Activated T-helper 17 cell treated with anti-CD3 and anti-CD28 coated beads, Interleukin-2, amount 50 U/mL, for 72 hours (primary cell): ENCODE measurements at regions not wholly inside any gene's neighbourhood (a gene's known extent, or its start where the extent isn't known, plus 50 kb on each side); places are given as distances from the start of the nearest gene placed in this dataset.
"Not testable (repeated sequence)": the region's sequence is repeated elsewhere in the genome, so short reads cannot be mapped to it uniquely, and the experiment has no call there.

Experiments
- ATAC-seq: fragments of 150-1000 bp; cut with Tn5 transposase; replicated peaks from 2 replicates; pipeline ENCODE4 v1.10.0; 2021; ENCODE audit warnings: mild to moderate bottlenecking, moderate library complexity
- H3K27ac Mint-ChIP-seq: one replicate; pipeline ENCODE4 v1.8.0; 2022; ENCODE audit warnings: mixed read lengths
- H3K27me3 Mint-ChIP-seq: one replicate; pipeline ENCODE4 v1.8.0; 2022; ENCODE audit warnings: mixed read lengths
- H3K36me3 Mint-ChIP-seq: one replicate; pipeline ENCODE4 v1.8.0; 2022; ENCODE audit warnings: low read depth, mild to moderate bottlenecking, mixed read lengths
- H3K4me1 Mint-ChIP-seq: one replicate; pipeline ENCODE4 v1.8.0; 2022; ENCODE audit warnings: mixed read lengths
- H3K4me3 Mint-ChIP-seq: one replicate; pipeline ENCODE4 v1.8.0; 2022; ENCODE audit warnings: mild to moderate bottlenecking, mixed read lengths
- H3K9me3 Mint-ChIP-seq: one replicate; pipeline ENCODE4 v1.8.0; 2022; ENCODE audit warnings: mixed read lengths

DNA sequence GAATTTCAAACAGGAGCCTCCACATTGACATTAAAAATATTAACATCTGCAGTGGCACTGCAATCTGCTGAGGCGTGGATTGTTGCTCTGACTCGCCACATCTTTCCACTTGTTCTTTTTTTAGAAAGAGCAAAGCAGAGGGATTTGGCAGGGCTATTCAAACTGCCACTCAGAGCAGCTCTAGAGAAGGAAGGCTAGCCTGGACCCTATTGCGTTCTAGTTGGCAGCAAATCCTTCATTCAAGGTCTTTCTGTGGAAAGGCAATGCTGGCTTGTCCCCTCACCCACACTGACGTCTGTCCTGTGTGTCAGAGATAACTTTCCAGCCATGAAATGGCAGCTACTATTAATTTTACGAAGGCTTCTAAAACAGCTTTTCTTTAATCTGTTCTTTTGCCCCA is 483.2 kb upstream of the SGO1 start:
- Mint-ChIP-seq H3K27me3 (no peaks in the 10 kb centered on the region), H3K4me1 (no peaks in the 10 kb centered on the region), H3K36me3 (no peaks in the 10 kb centered on the region), H3K27ac (no peak overlapping the region), H3K9me3 (peaks cover 9% of the 10 kb centered on the region), H3K4me3 (no peak overlapping the region)
- no peak for ATAC-seq

- Mint-ChIP-seq H3K4me3 (no peak overlapping the region), H3K4me1 (no peaks in the 10 kb centered on the region), H3K36me3 (no peaks in the 10 kb centered on the region), H3K27ac (no peak overlapping the region), H3K27me3 (no peaks in the 10 kb centered on the region), H3K9me3 (peaks cover 6% of the 10 kb centered on the region)
- no peak for ATAC-seq
Measured at GRCh38 chr3:20668411-20668810, 482.4 kb upstream of the SGO1 start.

DNA sequence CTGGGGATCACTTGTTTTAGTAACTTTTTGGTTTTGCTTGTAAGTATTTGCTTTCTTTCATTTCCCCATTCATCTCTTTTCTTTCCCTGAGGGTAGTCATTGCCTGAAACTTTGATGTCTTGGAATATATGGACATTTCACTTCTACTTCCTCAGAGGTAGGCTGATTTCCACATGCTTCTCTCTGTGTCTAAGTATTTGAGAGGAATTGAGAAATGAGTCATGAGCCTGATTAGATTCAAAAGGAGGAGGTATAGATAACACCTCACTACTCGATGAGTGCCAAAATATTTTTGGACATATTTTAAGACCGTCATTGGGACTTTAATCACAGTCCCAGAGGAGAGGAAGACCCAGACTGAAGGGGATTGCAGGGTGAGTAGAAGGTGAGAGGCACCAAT is 480.1 kb upstream of the SGO1 start:
- no peak for ATAC-seq
- no peak overlapping the region for H3K4me3 Mint-ChIP-seq
- H3K27ac Mint-ChIP-seq: no peak overlapping the region
- H3K9me3 Mint-ChIP-seq: peaks cover 6% of the 10 kb centered on the region
- no peaks in the 10 kb centered on the region for H3K36me3 Mint-ChIP-seq
- H3K4me1 Mint-ChIP-seq: no peaks in the 10 kb centered on the region
- no peaks in the 10 kb centered on the region for H3K27me3 Mint-ChIP-seq

DNA sequence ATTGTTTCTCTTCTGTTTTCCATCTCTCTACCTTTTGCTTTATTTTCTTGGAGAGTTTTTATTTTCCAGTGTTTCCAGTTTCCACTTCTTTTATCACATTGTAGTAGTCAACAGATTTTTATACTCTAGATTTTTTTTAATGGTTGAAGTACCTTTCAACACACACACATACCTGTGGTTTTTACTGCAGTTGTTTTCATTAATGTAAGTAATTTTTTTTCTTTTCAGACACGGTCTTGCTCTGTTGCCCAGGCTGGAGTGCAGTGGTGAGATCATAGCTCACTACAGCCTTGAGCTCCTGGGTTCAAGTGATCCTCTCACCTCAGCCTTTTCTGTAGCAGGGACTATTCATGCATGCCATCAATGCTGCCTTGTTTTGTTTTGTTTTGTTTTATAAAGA is 472.5 kb upstream of the SGO1 start:
- Mint-ChIP-seq H3K4me1 (no peaks in the 10 kb centered on the region), H3K36me3 (no peaks in the 10 kb centered on the region), H3K4me3 (no peak overlapping the region), H3K27me3 (no peaks in the 10 kb centered on the region), H3K27ac (no peak overlapping the region), H3K9me3 (peaks cover 8% of the 10 kb centered on the region)
- no peak for ATAC-seq

DNA sequence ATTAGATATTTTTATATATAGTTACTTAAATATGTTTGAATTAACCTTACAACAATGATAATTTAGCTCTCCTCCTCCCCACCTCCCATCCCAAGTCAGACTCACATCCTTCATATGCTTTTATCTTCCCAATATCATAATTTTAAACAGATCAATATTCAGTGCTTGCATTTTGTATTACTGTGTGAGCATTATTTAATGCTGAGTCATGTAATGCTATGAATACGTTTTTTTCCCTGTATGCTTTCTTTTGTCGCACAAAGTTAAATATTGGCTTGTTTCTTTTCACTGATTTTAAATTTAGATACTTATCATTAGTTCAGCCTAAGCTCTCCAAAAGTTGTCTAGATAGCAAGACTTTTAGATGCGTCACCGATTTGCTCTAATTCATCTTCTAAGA is 471.6 kb upstream of the SGO1 start:
- Mint-ChIP-seq H3K27ac (no peak overlapping the region), H3K9me3 (peaks cover 8% of the 10 kb centered on the region), H3K36me3 (no peaks in the 10 kb centered on the region), H3K27me3 (no peaks in the 10 kb centered on the region), H3K4me1 (no peaks in the 10 kb centered on the region), H3K4me3 (no peak overlapping the region)
- ATAC-seq: no peak

DNA sequence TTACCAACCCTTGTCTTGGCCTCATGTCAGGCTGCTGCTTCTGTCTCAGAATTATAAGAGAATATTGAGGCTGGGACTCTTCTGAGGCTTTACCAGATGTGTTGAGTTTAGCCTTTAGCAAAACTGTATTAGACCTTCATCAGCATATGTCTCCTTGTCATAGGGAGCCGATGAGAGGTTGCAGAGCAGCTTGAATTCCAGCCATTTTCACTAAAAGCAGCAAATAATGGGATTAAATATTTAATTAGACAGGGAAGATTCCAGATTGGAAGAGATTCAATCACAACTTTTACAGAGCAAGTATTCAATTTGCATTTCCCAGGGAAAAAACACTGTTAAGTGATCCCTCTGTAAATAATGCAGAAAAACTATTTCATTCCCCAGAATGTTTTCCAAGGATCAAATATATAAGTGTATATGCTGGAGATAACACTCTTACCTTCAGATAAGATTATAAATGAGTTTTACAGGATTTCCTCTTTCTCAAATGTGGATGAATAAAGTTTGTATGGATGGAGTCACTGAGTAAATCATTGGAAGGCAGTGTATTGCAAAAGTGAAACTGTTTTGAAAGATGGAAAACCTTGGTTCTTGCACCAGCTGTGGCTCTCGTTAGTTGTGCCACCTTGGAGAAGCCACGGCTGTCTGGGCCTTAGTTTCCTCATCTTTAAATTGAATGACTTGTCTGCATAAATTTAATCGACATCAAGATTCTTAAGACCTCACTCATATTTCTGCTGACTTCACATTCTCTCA is 466.4 kb upstream of the SGO1 start:
- Mint-ChIP-seq H3K4me3 (no peak overlapping the region), H3K9me3 (peaks cover 7% of the 10 kb centered on the region), H3K27ac (no peak overlapping the region), H3K36me3 (no peaks in the 10 kb centered on the region), H3K4me1 (no peaks in the 10 kb centered on the region), H3K27me3 (no peaks in the 10 kb centered on the region)
- no peak for ATAC-seq

- no peak overlapping the region for H3K27ac Mint-ChIP-seq
- no peaks in the 10 kb centered on the region for H3K4me1 Mint-ChIP-seq
- no peak overlapping the region for H3K4me3 Mint-ChIP-seq
- no peaks in the 10 kb centered on the region for H3K27me3 Mint-ChIP-seq
- no peaks in the 10 kb centered on the region for H3K36me3 Mint-ChIP-seq
- ATAC-seq: no peak
- H3K9me3 Mint-ChIP-seq: peaks cover 7% of the 10 kb centered on the region
Measured at GRCh38 chr3:20648921-20649381, 462.9 kb upstream of the SGO1 start.

GRCh38 chr3:20648294-20648693 is 462.3 kb upstream of the SGO1 start:
- Mint-ChIP-seq H3K27ac (no peak overlapping the region), H3K4me3 (no peak overlapping the region), H3K4me1 (no peaks in the 10 kb centered on the region), H3K36me3 (no peaks in the 10 kb centered on the region), H3K27me3 (no peaks in the 10 kb centered on the region), H3K9me3 (peaks cover 7% of the 10 kb centered on the region)
- no peak for ATAC-seq

DNA sequence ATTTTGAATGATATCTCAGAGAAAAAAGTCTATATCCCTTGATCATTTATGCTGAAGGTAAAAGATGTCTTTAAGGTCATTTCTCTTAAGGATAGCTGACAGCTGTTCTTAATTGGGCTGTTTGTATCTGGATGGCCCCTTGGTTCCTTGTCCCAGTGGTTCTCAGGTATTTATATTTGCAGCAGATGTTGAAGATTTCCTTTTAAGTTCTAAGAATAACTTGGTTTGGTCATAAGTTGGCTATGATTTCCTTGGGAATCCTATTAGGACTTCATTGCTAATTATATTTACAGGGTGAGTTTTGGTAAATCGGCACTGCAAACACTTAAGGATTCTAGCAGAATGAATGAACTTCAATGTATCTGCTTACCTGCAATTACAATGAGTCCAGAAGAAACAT is 460.4 kb upstream of the SGO1 start:
- no peak for ATAC-seq
- Mint-ChIP-seq H3K4me3 (no peak overlapping the region), H3K36me3 (no peaks in the 10 kb centered on the region), H3K4me1 (no peaks in the 10 kb centered on the region), H3K9me3 (peaks cover 7% of the 10 kb centered on the region), H3K27me3 (no peaks in the 10 kb centered on the region), H3K27ac (no peak overlapping the region)

- H3K4me1 Mint-ChIP-seq: no peaks in the 10 kb centered on the region
- no peak overlapping the region for H3K27ac Mint-ChIP-seq
- H3K4me3 Mint-ChIP-seq: no peak overlapping the region
- peaks cover 7% of the 10 kb centered on the region for H3K9me3 Mint-ChIP-seq
- no peaks in the 10 kb centered on the region for H3K36me3 Mint-ChIP-seq
- no peaks in the 10 kb centered on the region for H3K27me3 Mint-ChIP-seq
- ATAC-seq: no peak
Measured at GRCh38 chr3:20645340-20645739, 459.3 kb upstream of the SGO1 start.

- no peaks in the 10 kb centered on the region for H3K36me3 Mint-ChIP-seq
- no peak overlapping the region for H3K4me3 Mint-ChIP-seq
- ATAC-seq: no peak
- no peaks in the 10 kb centered on the region for H3K4me1 Mint-ChIP-seq
- H3K9me3 Mint-ChIP-seq: no peaks in the 10 kb centered on the region
- H3K27ac Mint-ChIP-seq: no peak overlapping the region
- no peaks in the 10 kb centered on the region for H3K27me3 Mint-ChIP-seq
Measured at GRCh38 chr3:20637729-20638128, 451.7 kb upstream of the SGO1 start.

DNA sequence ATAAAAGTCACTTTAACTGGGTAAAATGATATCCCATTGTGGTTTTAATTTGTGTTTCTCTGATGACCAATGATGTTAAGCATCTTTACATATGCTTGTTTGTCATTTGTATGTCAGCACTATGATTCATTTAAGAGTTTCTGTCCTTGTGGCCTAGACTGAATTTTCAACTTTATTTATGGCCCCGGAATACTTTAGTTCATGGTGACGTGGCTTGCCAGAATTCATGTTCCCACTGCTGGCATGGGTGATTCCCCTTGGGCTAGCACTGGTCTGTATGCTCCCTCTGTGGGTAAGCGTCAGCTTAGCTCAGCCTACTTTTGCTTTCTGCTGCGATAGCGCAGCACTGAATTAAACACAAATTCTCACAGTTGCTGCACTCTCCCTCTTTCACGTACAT is 436.3 kb upstream of the SGO1 start:
- no peak for ATAC-seq
- Mint-ChIP-seq H3K36me3 (no peaks in the 10 kb centered on the region), H3K9me3 (peaks cover 21% of the 10 kb centered on the region), H3K27ac (no peak overlapping the region), H3K4me1 (no peaks in the 10 kb centered on the region), H3K27me3 (no peaks in the 10 kb centered on the region), H3K4me3 (no peak overlapping the region)

DNA sequence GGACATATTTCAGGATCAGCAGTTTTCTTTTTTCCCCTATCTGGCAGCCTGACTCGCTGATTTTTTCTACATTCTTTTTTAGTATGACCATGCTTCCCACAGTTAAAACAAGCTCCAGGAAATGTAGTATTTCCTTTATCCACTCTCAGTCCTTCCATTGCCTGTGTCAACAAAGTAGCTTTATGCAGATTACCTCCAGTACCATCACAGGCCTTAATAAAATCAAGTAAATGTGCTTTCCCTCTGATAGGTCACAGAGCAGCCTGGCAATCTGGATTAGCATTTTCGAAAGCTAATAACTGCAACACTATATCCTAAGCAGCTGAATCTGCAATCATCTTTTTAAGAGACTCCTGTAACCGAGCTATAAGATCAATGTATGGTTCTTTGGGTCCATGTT is 432.6 kb upstream of the SGO1 start:
- H3K4me1 Mint-ChIP-seq, H3K36me3 Mint-ChIP-seq, H3K27ac Mint-ChIP-seq, H3K27me3 Mint-ChIP-seq, H3K4me3 Mint-ChIP-seq, ATAC-seq: not testable (repeated sequence)
- peaks cover 27% of the 10 kb centered on the region for H3K9me3 Mint-ChIP-seq

DNA sequence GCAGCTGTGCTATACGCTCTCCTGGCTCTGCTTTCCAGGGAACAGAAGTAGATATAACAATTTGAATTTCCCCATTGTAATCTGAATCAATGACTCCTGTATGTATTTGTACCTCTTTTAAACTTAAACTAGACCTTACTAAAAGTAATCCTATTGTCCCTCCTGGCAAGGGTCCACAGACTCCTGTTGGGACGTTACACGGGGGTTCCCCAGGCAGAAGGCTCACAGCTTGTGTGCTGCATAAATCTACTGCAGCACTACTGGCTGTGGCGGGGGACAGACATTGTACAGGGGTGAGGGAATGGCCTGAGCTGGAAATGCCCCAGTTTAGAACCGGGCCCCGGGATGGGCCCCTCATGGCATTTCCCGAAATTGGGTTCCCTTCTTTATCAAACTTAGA is 432.2 kb upstream of the SGO1 start:
- not testable (repeated sequence) for H3K4me1 Mint-ChIP-seq, ATAC-seq, H3K36me3 Mint-ChIP-seq, H3K27ac Mint-ChIP-seq, H3K27me3 Mint-ChIP-seq, H3K4me3 Mint-ChIP-seq
- H3K9me3 Mint-ChIP-seq: peaks cover 27% of the 10 kb centered on the region

GRCh38 chr3:20615982-20616381 is 430.0 kb upstream of the SGO1 start:
- H3K4me1 Mint-ChIP-seq, H3K4me3 Mint-ChIP-seq, H3K27me3 Mint-ChIP-seq, ATAC-seq, H3K27ac Mint-ChIP-seq, H3K36me3 Mint-ChIP-seq: not testable (repeated sequence)
- peaks cover 33% of the 10 kb centered on the region for H3K9me3 Mint-ChIP-seq
